Thyroid gland (tissue), 4 donors: ENCODE measurements at regions not wholly inside any gene's neighbourhood (a gene's known extent, or its start where the extent isn't known, plus 50 kb on each side); places are given as distances from the start of the nearest gene placed in this dataset.

Source experiments
- DNase-seq, 2 donors: peaks; one replicate each; pipeline ENCODE4 v3.0.0-alpha.2; 2019
- H3K27ac ChIP-seq, 3 donors: fragments of 200-600 bp; sonication (generic); 1 replicate in 2 of 3; 2 replicates in 1 of 3; pipeline ENCODE4 v1.5.1; 2016 to 2019; ENCODE audit warnings: mild to moderate bottlenecking in 1 of 3, moderate library complexity in 1 of 3
- H3K27me3 ChIP-seq: fragments of 200-600 bp; sonication (generic); one replicate; pipeline ENCODE4 v1.5.1; 2019
- H3K36me3 ChIP-seq, 2 donors: fragments of 200-600 bp; sonication (generic); one replicate each; pipeline ENCODE4 v1.5.1; 2016 to 2019
- H3K4me1 ChIP-seq, 2 donors: fragments of 200-600 bp; sonication (generic); one replicate each; pipeline ENCODE4 v1.5.1; 2017 to 2019
- H3K4me3 ChIP-seq, 3 donors: fragments of 200-600 bp; sonication (generic); replicated peaks in 1 of 3; 1 replicate in 2 of 3; 2 replicates in 1 of 3; pipeline ENCODE4 v1.5.1; 2016; ENCODE audit warnings: mild to moderate bottlenecking in 1 of 3
- H3K9me3 ChIP-seq: fragments of 200-600 bp; sonication (generic); one replicate; pipeline ENCODE4 v1.5.1; 2017
- POLR2A ChIP-seq, 2 donors: fragments of 450-650 bp; IDR thresholded peaks; one replicate each; pipeline ENCODE4 v1.6.1; 2017; ENCODE audit warnings: antibody characterized with exemption in 2 of 2, mild to moderate bottlenecking in 2 of 2, moderate library complexity in 1 of 2
- WGBS, 2 donors: methylation state at CpG; one replicate each; pipeline ENCODE4 v1.1.5; 2017; 5-methylcytosine and 5-hydroxymethylcytosine counted together
- intact Hi-C: fragments of 100-400 bp; cut with DNase I; formaldehyde crosslinking; loops from one replicate; pipeline ENCODE4 v1.15.1; 2023
- TF ChIP-seq, protein P1 (sequence below), 6 experiments: fragments of 200-600 bp in 3 of 6; fragments of 450-650 bp in 3 of 6; sonication (generic) in 3 of 6; IDR thresholded peaks; one replicate each; pipeline ENCODE4 v1.5.1; 2016 to 2019; ENCODE audit warnings: antibody characterized with exemption in 6 of 6, mild to moderate bottlenecking in 2 of 6, inconsistent platforms in 1 of 6, moderate library complexity in 1 of 6

DNA sequence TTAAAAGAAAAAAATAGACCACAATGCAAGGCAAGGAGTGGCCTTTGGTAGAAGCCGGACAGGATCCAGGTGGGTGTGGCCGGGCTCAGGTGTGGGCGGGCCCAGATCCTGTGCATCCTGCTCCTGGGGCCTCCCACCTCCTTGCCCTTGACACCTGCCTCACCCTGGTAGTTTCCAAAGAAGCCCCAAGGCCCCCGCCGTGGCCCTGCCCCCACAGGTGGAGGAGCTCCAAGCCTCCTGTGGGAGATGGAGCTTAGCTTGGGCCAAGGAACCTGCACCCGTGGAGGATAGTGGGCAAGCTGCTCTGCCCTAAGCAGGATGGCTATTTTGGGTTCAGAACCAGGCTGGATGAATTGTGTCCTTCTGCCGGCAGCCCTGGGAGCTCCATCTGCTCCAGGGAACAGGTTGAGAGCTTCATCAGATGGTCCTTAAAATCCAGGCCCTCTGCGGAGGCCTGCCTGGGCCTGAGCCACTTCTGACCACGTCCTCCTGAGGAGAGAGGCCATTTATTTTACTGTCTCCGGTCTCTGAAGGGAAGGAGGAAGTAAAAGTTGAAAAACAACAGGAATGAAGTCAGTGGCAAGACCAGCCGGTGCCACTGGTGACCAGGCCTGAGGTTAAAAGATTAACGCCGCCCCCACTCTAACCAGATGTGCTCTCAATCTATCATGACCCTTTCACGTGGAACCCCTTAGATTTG is 53.9 kb upstream of the KLF13 start:
- 86 to 89% methylated on average over 12 to 13 of the region's 14 CpGs for WGBS, 2 donors
- Histone ChIP-seq H3K4me3 (no peak overlapping the region), H3K4me1 (peaks cover 39 to 48% of the 10 kb centered on the region in 2 donors), H3K27ac (no peak overlapping the region), H3K9me3 (no peaks in the 10 kb centered on the region), H3K36me3 (no peaks in the 10 kb centered on the region), H3K27me3 (no peaks in the 10 kb centered on the region)
- no peak for TF ChIP-seq POLR2A (IDR thresholded peaks at IDR 0.05)
- TF ChIP-seq, protein P1, sequence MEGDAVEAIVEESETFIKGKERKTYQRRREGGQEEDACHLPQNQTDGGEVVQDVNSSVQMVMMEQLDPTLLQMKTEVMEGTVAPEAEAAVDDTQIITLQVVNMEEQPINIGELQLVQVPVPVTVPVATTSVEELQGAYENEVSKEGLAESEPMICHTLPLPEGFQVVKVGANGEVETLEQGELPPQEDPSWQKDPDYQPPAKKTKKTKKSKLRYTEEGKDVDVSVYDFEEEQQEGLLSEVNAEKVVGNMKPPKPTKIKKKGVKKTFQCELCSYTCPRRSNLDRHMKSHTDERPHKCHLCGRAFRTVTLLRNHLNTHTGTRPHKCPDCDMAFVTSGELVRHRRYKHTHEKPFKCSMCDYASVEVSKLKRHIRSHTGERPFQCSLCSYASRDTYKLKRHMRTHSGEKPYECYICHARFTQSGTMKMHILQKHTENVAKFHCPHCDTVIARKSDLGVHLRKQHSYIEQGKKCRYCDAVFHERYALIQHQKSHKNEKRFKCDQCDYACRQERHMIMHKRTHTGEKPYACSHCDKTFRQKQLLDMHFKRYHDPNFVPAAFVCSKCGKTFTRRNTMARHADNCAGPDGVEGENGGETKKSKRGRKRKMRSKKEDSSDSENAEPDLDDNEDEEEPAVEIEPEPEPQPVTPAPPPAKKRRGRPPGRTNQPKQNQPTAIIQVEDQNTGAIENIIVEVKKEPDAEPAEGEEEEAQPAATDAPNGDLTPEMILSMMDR (IDR thresholded peaks at IDR 0.05), result no peak
- DNase-seq, result no peak
- intact Hi-C loops, result no loop called here

DNA sequence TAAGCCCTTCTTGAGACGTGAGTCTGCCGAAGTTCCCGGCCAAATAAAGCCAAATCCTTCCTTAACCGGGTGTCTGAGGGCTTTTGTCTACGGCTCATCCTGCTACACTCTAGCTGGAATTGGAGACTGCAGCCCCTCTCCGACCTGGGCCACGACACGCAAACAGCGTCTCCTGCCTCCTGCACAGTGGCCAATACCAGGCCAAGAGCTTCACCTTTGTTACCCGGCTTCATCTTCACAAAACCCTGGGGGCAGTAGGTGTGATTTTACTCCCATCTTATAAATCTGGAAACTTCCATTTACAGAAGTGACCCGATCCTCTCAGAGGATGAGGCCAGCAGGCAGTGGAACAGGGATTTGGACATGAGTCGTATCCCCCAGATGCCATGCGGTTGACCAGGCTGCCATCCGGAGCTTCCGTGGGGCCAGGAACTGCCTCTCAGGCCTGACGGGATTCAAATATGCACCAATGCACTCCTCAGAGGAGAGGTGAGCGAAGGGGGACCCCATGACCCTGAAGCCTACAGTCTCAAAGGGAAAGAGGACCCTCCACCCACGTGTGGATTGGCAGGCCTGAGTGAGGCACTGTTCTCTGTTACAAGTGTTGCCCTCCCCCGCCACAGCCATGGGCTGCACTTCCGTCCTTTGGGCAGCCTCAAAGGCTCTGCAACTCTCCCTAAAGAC is 53.2 kb upstream of the KLF13 start:
- DNase-seq, result no peak
- H3K4me1 ChIP-seq, result peaks cover 32 to 41% of the 10 kb centered on the region in 2 donors
- intact Hi-C loops, result no loop called here
- H3K27ac ChIP-seq, result no peak overlapping the region
- no peaks in the 10 kb centered on the region for H3K27me3 ChIP-seq
- 93 to 96% methylated on average over 16 to 20 of the region's 20 CpGs for WGBS, 2 donors
- TF ChIP-seq POLR2A (IDR thresholded peaks at IDR 0.05), result no peak
- TF ChIP-seq, protein P1 (IDR thresholded peaks at IDR 0.05), result no peak
- H3K36me3 ChIP-seq, result no peaks in the 10 kb centered on the region
- no peaks in the 10 kb centered on the region for H3K9me3 ChIP-seq
- no peak overlapping the region for H3K4me3 ChIP-seq

DNA sequence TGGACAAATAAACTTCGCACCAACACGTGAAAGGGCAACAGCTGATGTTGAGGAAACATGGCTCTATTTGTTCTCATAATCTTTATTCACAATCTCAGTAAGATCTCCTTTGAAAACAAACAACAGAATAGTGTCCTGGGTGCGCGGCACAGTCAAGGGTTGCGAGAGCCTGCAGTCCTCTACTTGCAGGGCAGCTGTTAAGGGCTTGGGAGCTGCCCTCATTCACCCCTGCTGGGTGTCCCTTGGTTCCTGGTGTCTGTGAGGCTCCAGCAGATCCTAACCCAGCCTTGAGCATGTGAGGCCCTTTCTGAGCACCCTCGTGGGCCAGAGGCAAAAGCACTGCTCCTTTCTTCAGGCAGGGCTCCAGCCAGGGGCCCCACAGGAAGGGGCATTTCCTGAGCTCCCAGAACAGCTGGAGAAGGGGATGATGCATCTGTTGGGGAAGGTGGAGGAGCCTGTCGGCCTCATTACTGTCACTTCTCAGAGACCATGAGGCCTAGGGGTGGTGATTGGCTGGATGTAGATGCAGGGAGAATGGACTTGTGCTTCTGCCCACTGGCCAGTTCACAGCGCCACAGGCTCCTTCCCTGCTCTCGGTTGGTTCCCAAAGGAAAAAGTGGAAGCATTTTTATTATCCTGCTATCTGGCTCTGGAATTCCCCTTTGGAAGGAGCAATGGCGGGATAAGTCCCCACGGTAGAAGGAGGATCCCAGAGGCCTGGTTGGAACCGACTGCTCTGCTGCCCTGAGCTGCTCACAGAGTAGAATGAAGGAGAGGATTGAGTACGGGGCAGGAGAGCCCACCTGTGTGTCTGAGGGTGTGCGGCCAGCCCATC is 51.9 kb upstream of the KLF13 start:
- WGBS, 2 donors, result 82 to 83% methylated on average over 13 to 14 of the region's 14 CpGs
- Histone ChIP-seq H3K36me3 (no peaks in the 10 kb centered on the region), H3K4me3 (no peak overlapping the region), H3K9me3 (no peaks in the 10 kb centered on the region), H3K4me1 (peaks cover 26 to 38% of the 10 kb centered on the region in 2 donors), H3K27me3 (no peaks in the 10 kb centered on the region), H3K27ac (no peak overlapping the region)
- intact Hi-C loops, result no loop called here
- TF ChIP-seq POLR2A (IDR thresholded peaks at IDR 0.05), result no peak
- TF ChIP-seq, protein P1 (IDR thresholded peaks at IDR 0.05), result no peak
- DNase-seq, result no peak

DNA sequence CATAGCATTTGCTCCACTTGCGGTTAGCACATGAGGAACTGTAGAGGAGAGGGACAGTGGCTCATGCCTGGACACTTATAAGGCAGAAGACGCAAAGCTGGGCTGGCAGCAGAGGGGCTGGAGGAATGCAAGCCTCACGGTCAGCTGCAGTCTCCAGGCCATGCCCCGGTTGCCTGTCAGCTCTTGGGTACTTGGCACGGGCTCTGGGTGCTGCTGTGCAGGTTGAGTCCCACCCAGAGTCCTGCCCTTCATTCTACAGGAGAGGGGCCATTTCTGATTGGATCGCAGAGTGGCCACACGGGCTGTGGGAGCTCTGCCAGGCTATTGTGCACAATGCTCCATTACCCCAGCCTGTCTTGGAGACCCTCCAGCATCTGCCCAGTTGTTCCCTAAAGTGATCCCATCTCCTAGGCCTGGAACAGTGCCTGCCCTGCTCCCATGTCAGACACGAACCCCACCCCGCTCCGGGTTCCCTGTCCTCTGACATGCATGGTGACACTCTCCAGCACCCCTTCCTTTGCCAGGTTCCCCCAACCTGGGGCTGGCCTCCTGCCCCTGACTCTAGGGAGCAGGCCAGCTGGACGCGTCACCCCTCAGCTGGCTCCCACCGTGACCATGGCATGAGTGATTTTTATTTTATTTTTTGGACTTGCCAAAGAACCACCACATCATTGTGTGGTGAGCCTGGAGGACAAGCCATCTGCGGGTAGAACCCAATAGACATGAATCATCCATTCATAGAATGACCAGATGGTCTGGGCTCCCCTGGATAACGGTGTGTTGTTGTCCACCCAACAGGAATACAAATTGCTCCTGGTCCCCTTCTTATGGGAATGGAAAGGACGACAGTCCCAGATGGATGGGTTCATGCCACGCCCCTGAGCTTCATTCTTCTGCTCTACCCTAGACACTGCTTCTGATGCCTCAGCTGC is 51.0 kb upstream of the KLF13 start:
- H3K9me3 ChIP-seq, result no peaks in the 10 kb centered on the region
- TF ChIP-seq, protein P1 (IDR thresholded peaks at IDR 0.05), result no peak
- TF ChIP-seq POLR2A (IDR thresholded peaks at IDR 0.05), result no peak
- 54 to 59% methylated on average over 16 to 17 of the region's 17 CpGs for WGBS, 2 donors
- H3K4me3 ChIP-seq, result no peak overlapping the region
- H3K4me1 ChIP-seq, result peaks cover 30 to 37% of the 10 kb centered on the region in 2 donors
- no peaks in the 10 kb centered on the region for H3K36me3 ChIP-seq
- intact Hi-C loops, result no loop called here
- no peak overlapping the region for H3K27ac ChIP-seq
- DNase-seq, result peak; percentile 65 to 74
- no peaks in the 10 kb centered on the region for H3K27me3 ChIP-seq
